ENCODE measurements at regions not wholly inside any gene's neighbourhood (a gene's known extent, or its start where the extent isn't known, plus 50 kb on each side); places are given as distances from the start of the nearest gene placed in this dataset.

DNA sequence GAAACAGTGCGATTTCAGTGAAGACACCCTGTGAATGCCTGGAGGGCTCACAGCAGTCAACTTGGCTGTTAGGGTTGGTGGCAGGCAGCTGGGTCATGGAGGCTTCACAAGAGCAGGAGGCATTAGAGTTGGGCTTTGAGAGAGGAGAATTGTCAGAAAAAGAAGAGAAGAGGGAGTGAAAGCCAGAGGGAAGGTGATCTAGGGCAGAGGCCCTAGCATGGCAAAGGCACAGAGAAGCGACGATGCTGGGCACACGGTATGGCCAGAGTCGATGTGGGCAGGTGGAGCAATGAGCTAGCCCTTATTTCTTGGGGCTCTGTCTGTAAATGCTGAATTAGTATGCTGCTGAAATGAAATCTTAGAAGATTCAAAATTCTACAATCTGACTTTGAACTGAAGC lies 52.6 kb upstream of the OLFM4 start:
- H3K27ac ChIP-seq, result no peak overlapping the region
- H3K4me3 ChIP-seq, result no peak overlapping the region
- DNase-seq, result no peak
- H3K36me3 ChIP-seq, result no peaks in the 10 kb centered on the region
- H3K9me3 ChIP-seq, result no peaks in the 10 kb centered on the region
- H3K27me3 ChIP-seq, result peaks cover 0 to 8% (median 0%) of the 10 kb centered on the region in 3 donors
- WGBS, 5 donors, result 89 to 96% (median 93%) methylated on average over 5 of the region's 5 CpGs
- TF ChIP-seq EP300 (IDR thresholded peaks at IDR 0.05) (no peak), POLR2A (IDR thresholded peaks at IDR 0.05) (no peak), POLR2AphosphoS5 (IDR thresholded peaks at IDR 0.05) (no peak)
- TF ChIP-seq, protein P1, sequence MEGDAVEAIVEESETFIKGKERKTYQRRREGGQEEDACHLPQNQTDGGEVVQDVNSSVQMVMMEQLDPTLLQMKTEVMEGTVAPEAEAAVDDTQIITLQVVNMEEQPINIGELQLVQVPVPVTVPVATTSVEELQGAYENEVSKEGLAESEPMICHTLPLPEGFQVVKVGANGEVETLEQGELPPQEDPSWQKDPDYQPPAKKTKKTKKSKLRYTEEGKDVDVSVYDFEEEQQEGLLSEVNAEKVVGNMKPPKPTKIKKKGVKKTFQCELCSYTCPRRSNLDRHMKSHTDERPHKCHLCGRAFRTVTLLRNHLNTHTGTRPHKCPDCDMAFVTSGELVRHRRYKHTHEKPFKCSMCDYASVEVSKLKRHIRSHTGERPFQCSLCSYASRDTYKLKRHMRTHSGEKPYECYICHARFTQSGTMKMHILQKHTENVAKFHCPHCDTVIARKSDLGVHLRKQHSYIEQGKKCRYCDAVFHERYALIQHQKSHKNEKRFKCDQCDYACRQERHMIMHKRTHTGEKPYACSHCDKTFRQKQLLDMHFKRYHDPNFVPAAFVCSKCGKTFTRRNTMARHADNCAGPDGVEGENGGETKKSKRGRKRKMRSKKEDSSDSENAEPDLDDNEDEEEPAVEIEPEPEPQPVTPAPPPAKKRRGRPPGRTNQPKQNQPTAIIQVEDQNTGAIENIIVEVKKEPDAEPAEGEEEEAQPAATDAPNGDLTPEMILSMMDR (IDR thresholded peaks at IDR 0.05), result no peak
- H3K4me1 ChIP-seq, result no peaks in the 10 kb centered on the region
- intact Hi-C loops (cut with DNase I; ENCODE audit: low total_unique reads), result no loop called here

DNA sequence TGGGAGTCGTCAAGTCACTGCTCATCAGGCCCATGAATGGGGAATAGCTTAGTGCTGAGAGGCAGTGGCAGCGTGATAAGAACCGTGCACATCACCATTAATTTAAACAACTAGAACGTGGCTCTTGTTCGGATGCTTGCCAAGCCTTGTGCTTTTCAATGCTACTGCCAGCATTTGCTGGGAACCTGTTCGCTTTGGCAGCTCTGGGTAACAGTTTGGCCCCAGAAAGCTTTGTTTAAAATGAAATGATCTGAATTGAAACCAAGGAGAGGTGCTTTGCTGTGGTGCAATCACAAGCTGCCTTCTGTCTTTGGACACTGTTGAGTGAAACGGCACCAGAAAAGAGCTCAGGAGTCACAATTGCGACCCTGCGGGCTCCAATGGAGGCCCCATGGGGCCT lies 53.5 kb upstream of the OLFM4 start:
- H3K27ac ChIP-seq, result no peak overlapping the region
- no peaks in the 10 kb centered on the region for H3K4me1 ChIP-seq
- H3K9me3 ChIP-seq, result no peaks in the 10 kb centered on the region
- peaks cover 0 to 8% (median 0%) of the 10 kb centered on the region in 3 donors for H3K27me3 ChIP-seq
- no peak for DNase-seq
- H3K36me3 ChIP-seq, result no peaks in the 10 kb centered on the region
- 75 to 83% (median 79%) methylated on average over 9 of the region's 9 CpGs for WGBS, 5 donors
- intact Hi-C loops (cut with DNase I; ENCODE audit: low total_unique reads), result no loop called here
- TF ChIP-seq, protein P1 (IDR thresholded peaks at IDR 0.05), result no peak
- TF ChIP-seq POLR2A (IDR thresholded peaks at IDR 0.05) (no peak), EP300 (IDR thresholded peaks at IDR 0.05) (no peak), POLR2AphosphoS5 (IDR thresholded peaks at IDR 0.05) (no peak)
- no peak overlapping the region for H3K4me3 ChIP-seq

DNA sequence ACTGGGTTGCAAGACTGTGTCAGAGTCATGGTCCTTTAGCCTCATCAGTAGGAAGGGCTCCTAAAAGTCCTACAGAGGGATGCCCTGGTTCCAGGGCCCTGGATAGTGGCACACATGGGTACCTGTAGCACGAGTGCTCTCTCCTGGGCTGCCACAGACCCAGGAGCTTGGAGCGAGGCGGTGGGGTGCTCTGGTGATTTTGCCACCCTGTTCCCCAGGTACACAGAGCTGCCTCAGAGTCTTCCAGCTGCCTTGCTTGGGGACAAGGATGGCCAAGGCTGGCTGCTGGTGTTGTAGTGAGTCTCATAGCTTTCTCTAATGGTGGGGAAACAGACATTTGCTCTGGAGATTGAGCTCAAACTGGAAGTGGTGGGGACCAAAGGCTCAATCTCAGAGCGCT lies 53.9 kb upstream of the OLFM4 start:
- intact Hi-C loops (cut with DNase I; ENCODE audit: low total_unique reads), result no loop called here
- H3K27me3 ChIP-seq, result peaks cover 0 to 8% (median 0%) of the 10 kb centered on the region in 3 donors
- no peak for TF ChIP-seq POLR2AphosphoS5 (IDR thresholded peaks at IDR 0.05)
- no peak for TF ChIP-seq POLR2A (IDR thresholded peaks at IDR 0.05)
- TF ChIP-seq, protein P1 (IDR thresholded peaks at IDR 0.05), result no peak
- no peak for TF ChIP-seq EP300 (IDR thresholded peaks at IDR 0.05)
- no peaks in the 10 kb centered on the region for H3K9me3 ChIP-seq
- H3K36me3 ChIP-seq, result no peaks in the 10 kb centered on the region
- 86 to 96% (median 92%) methylated on average over 1 to 4 of the region's 4 CpGs for WGBS, 5 donors
- no peak overlapping the region for H3K4me3 ChIP-seq
- H3K27ac ChIP-seq, result no peak overlapping the region
- no peak for DNase-seq
- H3K4me1 ChIP-seq, result no peaks in the 10 kb centered on the region

DNA sequence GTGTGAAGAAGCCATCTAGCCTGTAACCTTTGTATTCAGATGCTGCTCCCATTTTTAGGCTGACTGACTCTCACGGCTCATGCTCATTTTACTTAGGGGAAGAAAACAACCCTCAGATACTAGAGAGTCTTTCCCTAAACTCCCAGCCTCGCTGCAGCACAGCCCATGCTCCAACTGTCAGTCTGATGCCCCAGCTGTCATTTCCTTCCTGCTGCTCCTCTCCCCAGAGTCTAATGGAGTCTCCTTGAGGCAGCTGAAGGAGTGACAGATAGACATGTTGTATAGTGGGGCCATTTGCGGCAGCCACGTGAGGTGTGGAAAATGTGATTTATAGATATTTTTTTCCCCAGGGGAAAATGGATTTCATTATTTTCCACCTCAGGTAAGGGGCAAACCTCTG lies 59.2 kb upstream of the OLFM4 start:
- 42 to 55% (median 53%) methylated on average over 4 of the region's 4 CpGs for WGBS, 5 donors
- H3K27ac ChIP-seq, result no peak overlapping the region
- no peaks in the 10 kb centered on the region for H3K36me3 ChIP-seq
- H3K4me1 ChIP-seq, result peaks cover 0 to 7% (median 0%) of the 10 kb centered on the region in 4 donors
- peaks cover 0 to 20% (median 0%) of the 10 kb centered on the region in 3 donors for H3K27me3 ChIP-seq
- no peaks in the 10 kb centered on the region for H3K9me3 ChIP-seq
- DNase-seq, result no peak
- H3K4me3 ChIP-seq, result no peak overlapping the region
- intact Hi-C loops (cut with DNase I; ENCODE audit: low total_unique reads), result no loop called here
- TF ChIP-seq POLR2A (IDR thresholded peaks at IDR 0.05) (no peak), POLR2AphosphoS5 (IDR thresholded peaks at IDR 0.05) (no peak), EP300 (IDR thresholded peaks at IDR 0.05) (no peak)
- TF ChIP-seq, protein P1 (IDR thresholded peaks at IDR 0.05), result no peak
